HG03565 (cell line): ENCODE measurements at regions not wholly inside any gene's neighbourhood (a gene's known extent, or its start where the extent isn't known, plus 50 kb on each side); places are given as distances from the start of the nearest gene placed in this dataset.

Experiments
- ATAC-seq: cut with Tn5 transposase; IDR thresholded peaks from one replicate; pipeline ENCODE4 v1.9.1; 2021; ENCODE audit warnings: mild to moderate bottlenecking, moderate library complexity; ENCODE audit not compliant: unreplicated experiment

GRCh38 chr20:11727708-11728107 is 190.0 kb upstream of the BTBD3 start:
- no peak for ATAC-seq

- ATAC-seq = no peak
Measured at GRCh38 chr20:11728937-11729336, 188.8 kb upstream of the BTBD3 start.

- no peak for ATAC-seq
Measured at GRCh38 chr20:11729806-11730205, 187.9 kb upstream of the BTBD3 start.

- no peak for ATAC-seq
Measured at GRCh38 chr20:11734431-11734830, 183.3 kb upstream of the BTBD3 start.

GRCh38 chr20:11738852-11739251 is 178.8 kb upstream of the BTBD3 start:
- ATAC-seq = no peak

GRCh38 chr20:11740975-11741374 is 176.7 kb upstream of the BTBD3 start:
- no peak for ATAC-seq

- ATAC-seq = no peak
Measured at GRCh38 chr20:11745145-11745544, 172.5 kb upstream of the BTBD3 start.

GRCh38 chr20:11748436-11748835 is 169.3 kb upstream of the BTBD3 start:
- no peak for ATAC-seq

- ATAC-seq = no peak
Measured at GRCh38 chr20:11752336-11752735, 165.4 kb upstream of the BTBD3 start.

GRCh38 chr20:11753155-11753554 is 164.5 kb upstream of the BTBD3 start:
- ATAC-seq = no peak

GRCh38 chr20:11754451-11754850 is 163.2 kb upstream of the BTBD3 start:
- ATAC-seq = no peak

- ATAC-seq = no peak
Measured at GRCh38 chr20:11755071-11755841, 162.4 kb upstream of the BTBD3 start.

GRCh38 chr20:11761497-11761896 is 156.2 kb upstream of the BTBD3 start:
- no peak for ATAC-seq

- ATAC-seq = no peak
Measured at GRCh38 chr20:11766961-11767360, 150.7 kb upstream of the BTBD3 start.

- no peak for ATAC-seq
Measured at GRCh38 chr20:11769825-11770224, 147.9 kb upstream of the BTBD3 start.

GRCh38 chr20:11772226-11772730 is 145.4 kb upstream of the BTBD3 start:
- ATAC-seq = no peak

- ATAC-seq = no peak
Measured at GRCh38 chr20:11776687-11777086, 141.0 kb upstream of the BTBD3 start.

GRCh38 chr20:11777387-11778205 is 140.1 kb upstream of the BTBD3 start:
- no peak for ATAC-seq

- ATAC-seq = no peak
Measured at GRCh38 chr20:11778206-11778570, 139.5 kb upstream of the BTBD3 start.

GRCh38 chr20:11780765-11781369 is 136.8 kb upstream of the BTBD3 start:
- peak; percentile 51 for ATAC-seq

GRCh38 chr20:11783102-11783850 is 134.4 kb upstream of the BTBD3 start:
- no peak for ATAC-seq
